ENCODE measurements at regions not wholly inside any gene's neighbourhood (a gene's known extent, or its start where the extent isn't known, plus 50 kb on each side); places are given as distances from the start of the nearest gene placed in this dataset.

- TF ChIP-seq TAF1 (IDR thresholded peaks at IDR 0.05; ENCODE audit: borderline replicate concordance, low read depth, low read length) (no peak), EGR1 (IDR thresholded peaks at IDR 0.05; ENCODE audit: borderline replicate concordance in 1 of 2, low read depth in 2 of 2, low read length in 2 of 2) (no peak)
- TF ChIP-seq, protein P1, sequence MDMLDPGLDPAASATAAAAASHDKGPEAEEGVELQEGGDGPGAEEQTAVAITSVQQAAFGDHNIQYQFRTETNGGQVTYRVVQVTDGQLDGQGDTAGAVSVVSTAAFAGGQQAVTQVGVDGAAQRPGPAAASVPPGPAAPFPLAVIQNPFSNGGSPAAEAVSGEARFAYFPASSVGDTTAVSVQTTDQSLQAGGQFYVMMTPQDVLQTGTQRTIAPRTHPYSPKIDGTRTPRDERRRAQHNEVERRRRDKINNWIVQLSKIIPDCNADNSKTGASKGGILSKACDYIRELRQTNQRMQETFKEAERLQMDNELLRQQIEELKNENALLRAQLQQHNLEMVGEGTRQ (IDR thresholded peaks at IDR 0.05; ENCODE audit: borderline replicate concordance, low read depth, low read length): no peak
Observed at GRCh38 chr4:157527954-157528353, 307.4 kb downstream of the GRIA2 start.
